ENCODE measurements at regions not wholly inside any gene's neighbourhood (a gene's known extent, or its start where the extent isn't known, plus 50 kb on each side); places are given as distances from the start of the nearest gene placed in this dataset.
"Not testable (repeated sequence)": the region's sequence is repeated elsewhere in the genome, so short reads cannot be mapped to it uniquely, and the experiment has no call there.

DNA sequence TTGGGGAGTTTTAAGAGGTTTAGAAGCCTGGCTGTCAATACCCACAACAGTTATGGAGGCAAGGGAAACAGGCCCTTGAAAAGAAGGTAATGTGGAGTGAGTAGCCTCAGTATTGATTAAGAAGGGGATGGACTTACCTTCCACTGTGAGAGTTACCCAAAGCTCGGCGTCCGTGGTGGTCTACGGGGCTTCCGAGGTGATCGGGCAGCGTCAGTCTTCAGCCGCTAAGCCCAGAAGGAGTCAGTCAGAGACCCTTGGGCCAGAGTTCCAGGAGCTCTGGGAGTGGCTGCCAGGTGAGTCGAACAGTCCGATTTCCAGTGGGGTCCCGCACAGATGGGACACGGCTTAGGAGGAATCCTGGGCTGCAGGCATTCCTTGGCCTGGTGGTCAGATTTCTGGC is 379.0 kb downstream of the BCKDHB start:
- H4K5ac ChIP-seq (ENCODE audit: insufficient read length, low read depth, low read length); H3K23ac ChIP-seq (ENCODE audit: insufficient read length); H3K4ac ChIP-seq (replicated peaks; ENCODE audit: insufficient read length, low read depth, low read length); H2BK120ac ChIP-seq (replicated peaks; ENCODE audit: low read depth, low read length); H2BK15ac ChIP-seq (ENCODE audit: low read length); H2BK5ac ChIP-seq (ENCODE audit: low read depth, low read length); DNase-seq (ENCODE audit: low read depth in 1 of 2, low spot score in 2 of 2); H3K9ac ChIP-seq (replicated peaks in 1 of 4; ENCODE audit: extremely low read depth in 1 of 4, low read depth in 3 of 4, low read length in 3 of 4); H3K27me3 ChIP-seq (replicated peaks in 1 of 4; ENCODE audit: control insufficient read depth in 3 of 4, extremely low read depth in 1 of 4, insufficient read depth in 3 of 4, low read length in 3 of 4); H2BK20ac ChIP-seq (ENCODE audit: low read length); FAIRE-seq; H3K18ac ChIP-seq (ENCODE audit: extremely low read depth, low read length); H3K23me2 ChIP-seq (ENCODE audit: low read depth, low read length); POLR2A ChIA-PET (ENCODE audit: partially characterized antibody); H2BK12ac ChIP-seq (ENCODE audit: low read depth, low read length); H4K91ac ChIP-seq (replicated peaks; ENCODE audit: insufficient read length, low read length); CTCF ChIA-PET (ENCODE audit: partially characterized antibody); H3K14ac ChIP-seq (ENCODE audit: insufficient read length); H3K36me3 ChIP-seq (ENCODE audit: control insufficient read depth in 2 of 4, insufficient read depth in 4 of 4, low read length in 3 of 4); H4K20me1 ChIP-seq (replicated peaks in 1 of 2; ENCODE audit: control insufficient read depth in 1 of 2, insufficient read depth in 2 of 2, low read length in 2 of 2); H2AK5ac ChIP-seq (ENCODE audit: low read depth, low read length); H3K9me3 ChIP-seq (ENCODE audit: insufficient read depth in 2 of 2, low read depth in 1 of 2, low read length in 1 of 2); H3K79me2 ChIP-seq (ENCODE audit: control insufficient read depth in 1 of 2, insufficient read depth in 2 of 2, low read length in 2 of 2); H2AFZ ChIP-seq (ENCODE audit: low read length); H3K27ac ChIP-seq (ENCODE audit: low read depth, low read length); H3K4me3 ChIP-seq (ENCODE audit: extremely low read depth in 1 of 4, insufficient read depth in 2 of 4, low read depth in 3 of 4, low read length in 4 of 4); H3K4me1 ChIP-seq (replicated peaks in 1 of 4; ENCODE audit: control insufficient read depth in 3 of 4, insufficient read depth in 4 of 4, low read length in 3 of 4); H3K4me2 ChIP-seq (ENCODE audit: insufficient read depth in 1 of 2, low read depth in 2 of 2, low read length in 2 of 2); H3K56ac ChIP-seq (replicated peaks; ENCODE audit: insufficient read length, low read depth, low read length); H4K8ac ChIP-seq (ENCODE audit: extremely low read depth, insufficient read depth, low read length); H3K79me1 ChIP-seq (ENCODE audit: low read depth, low read length): not testable (repeated sequence)
- 90% methylated on average over 12 of the region's 12 CpGs; no CpG with 5 or more reads in 1 of the 2 experiments for WGBS, 2 experiments (ENCODE audit: extremely low coverage in 1 of 2, insufficient coverage in 1 of 2, insufficient read length in 1 of 2, insufficient replicate concordance in 2 of 2, low coverage in 1 of 2, low lambda C conversion rate in 2 of 2, missing lambda C conversion rate in 1 of 2)

Data from H1 (cell line).